ENCODE measurements at regions not wholly inside any gene's neighbourhood (a gene's known extent, or its start where the extent isn't known, plus 50 kb on each side); places are given as distances from the start of the nearest gene placed in this dataset.
"Not testable (repeated sequence)": the region's sequence is repeated elsewhere in the genome, so short reads cannot be mapped to it uniquely, and the experiment has no call there.

DNA sequence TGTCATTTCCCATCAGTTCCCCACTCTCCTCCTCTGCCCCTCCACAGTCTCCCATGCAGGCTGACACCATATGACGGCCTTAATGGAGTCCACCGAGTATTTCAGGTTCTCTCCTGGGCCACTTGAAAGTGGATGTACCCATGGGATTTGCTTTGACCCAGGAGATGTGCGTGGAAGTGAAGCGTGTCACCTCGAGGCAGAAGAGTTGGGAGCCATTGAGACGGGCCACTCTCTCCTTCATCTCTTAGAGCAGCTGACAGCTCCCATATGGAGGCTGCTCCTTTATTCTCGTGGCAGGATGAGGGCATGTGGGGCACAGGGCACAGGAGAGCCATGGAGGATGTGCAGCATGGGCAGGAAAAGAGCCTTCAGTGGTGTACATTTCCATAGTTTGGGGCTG lies 144.7 kb upstream of the CRYM start:
- POLR2A ChIA-PET; H3K36me3 ChIP-seq (replicated peaks in 1 of 2; ENCODE audit: control insufficient read depth in 1 of 2, insufficient read depth in 2 of 2, low read length in 1 of 2); H3K27me3 ChIP-seq (ENCODE audit: insufficient read depth); H3K9me2 ChIP-seq; H3K9me3 ChIP-seq; H3K4me3 ChIP-seq (ENCODE audit: low read depth in 2 of 2, low read length in 1 of 2); DNase-seq; H3K79me2 ChIP-seq (ENCODE audit: insufficient read depth); H2AFZ ChIP-seq (ENCODE audit: low read depth); H4K20me1 ChIP-seq (ENCODE audit: insufficient read depth); CTCF ChIA-PET; H3K4me1 ChIP-seq (ENCODE audit: control insufficient read depth in 1 of 2, insufficient read depth in 2 of 2, low read depth in 1 of 2, low read length in 1 of 2); H3F3A ChIP-seq (replicated peaks; ENCODE audit: insufficient read depth); H3K4me2 ChIP-seq; H3K9ac ChIP-seq; H3K27ac ChIP-seq (ENCODE audit: low read depth in 2 of 2, low read length in 1 of 2): not testable (repeated sequence)
- 95% methylated on average over 4 of the region's 7 CpGs for WGBS (ENCODE audit: low lambda C conversion rate)

DNA sequence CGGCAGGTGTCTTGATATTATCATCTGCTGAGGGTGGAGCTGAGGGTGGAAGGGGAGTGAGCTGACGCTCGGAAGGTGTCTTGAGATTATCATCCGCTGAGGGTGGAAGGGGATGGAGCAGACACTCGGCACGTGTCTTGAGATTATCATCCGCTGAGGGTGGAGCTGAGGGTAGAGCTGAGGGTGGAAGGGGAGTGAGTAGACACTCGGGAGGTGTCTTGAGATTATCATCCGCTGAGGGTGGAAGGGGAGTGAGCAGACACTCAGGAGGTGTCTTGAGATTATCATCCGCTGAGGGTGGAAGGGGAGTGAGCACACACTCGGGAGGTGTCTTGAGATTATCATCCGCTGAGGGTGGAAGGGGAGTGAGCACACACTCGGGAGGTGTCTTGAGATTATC lies 126.6 kb upstream of the CRYM start:
- H3K9me3 ChIP-seq; H3K9ac ChIP-seq; H3K36me3 ChIP-seq (replicated peaks in 1 of 2; ENCODE audit: control insufficient read depth in 1 of 2, insufficient read depth in 2 of 2, low read length in 1 of 2); CTCF ChIA-PET; H3K79me2 ChIP-seq (ENCODE audit: insufficient read depth); H3K4me1 ChIP-seq (ENCODE audit: control insufficient read depth in 1 of 2, insufficient read depth in 2 of 2, low read depth in 1 of 2, low read length in 1 of 2); POLR2A ChIA-PET; H3K27ac ChIP-seq (ENCODE audit: low read depth in 2 of 2, low read length in 1 of 2); H3K4me3 ChIP-seq (ENCODE audit: low read depth in 2 of 2, low read length in 1 of 2); H4K20me1 ChIP-seq (ENCODE audit: insufficient read depth); H3F3A ChIP-seq (replicated peaks; ENCODE audit: insufficient read depth); DNase-seq; H2AFZ ChIP-seq (ENCODE audit: low read depth); H3K27me3 ChIP-seq (ENCODE audit: insufficient read depth); H3K9me2 ChIP-seq; H3K4me2 ChIP-seq: not testable (repeated sequence)
- WGBS (ENCODE audit: low lambda C conversion rate): no CpG with 5 or more reads among the region's 13 CpGs

DNA sequence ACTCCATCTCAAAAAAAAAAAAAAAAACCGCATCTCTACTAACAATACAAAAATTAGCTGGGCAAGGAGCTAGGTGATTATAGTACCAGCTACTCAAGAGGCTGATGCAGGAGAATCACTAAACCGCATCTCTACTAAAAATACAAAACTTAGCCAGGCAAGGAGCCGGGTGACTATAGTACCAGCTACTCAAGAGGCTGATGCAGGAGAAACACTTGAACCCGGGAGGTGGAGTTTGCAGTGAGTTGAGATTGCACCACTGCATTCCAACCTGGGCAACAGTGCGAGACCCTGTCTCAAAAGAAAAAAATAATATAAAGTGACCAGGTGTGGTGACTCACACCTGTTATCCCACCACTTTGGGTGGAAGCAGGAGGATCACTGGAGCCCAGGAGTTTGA lies 119.8 kb upstream of the CRYM start:
- POLR2A ChIA-PET, CTCF ChIA-PET: not testable (repeated sequence)

DNA sequence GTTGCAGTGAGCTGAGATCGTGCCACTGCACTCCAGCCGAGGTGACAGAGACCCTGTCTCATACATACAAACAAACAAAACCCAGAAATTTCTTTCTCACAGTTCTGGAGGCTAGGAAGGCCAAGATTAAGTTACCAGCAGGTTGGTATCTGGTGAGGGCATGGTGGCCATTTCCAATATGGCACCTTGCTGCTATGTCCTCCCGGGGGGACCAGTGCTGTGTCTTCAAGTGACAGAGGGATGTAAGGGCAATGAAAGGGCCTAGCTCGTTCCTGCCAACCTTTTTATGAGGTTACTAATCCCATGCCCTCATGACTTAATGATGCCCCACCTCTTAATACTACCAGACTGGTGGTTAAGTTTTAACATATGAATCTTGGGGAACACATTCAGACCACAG lies 118.5 kb upstream of the CRYM start:
- H3F3A ChIP-seq (replicated peaks; ENCODE audit: insufficient read depth); H3K4me1 ChIP-seq (ENCODE audit: control insufficient read depth in 1 of 2, insufficient read depth in 2 of 2, low read depth in 1 of 2, low read length in 1 of 2); H3K27ac ChIP-seq (ENCODE audit: low read depth in 2 of 2, low read length in 1 of 2); CTCF ChIA-PET; H3K79me2 ChIP-seq (ENCODE audit: insufficient read depth); DNase-seq; H3K4me3 ChIP-seq (ENCODE audit: low read depth in 2 of 2, low read length in 1 of 2); H3K9ac ChIP-seq; H3K36me3 ChIP-seq (replicated peaks in 1 of 2; ENCODE audit: control insufficient read depth in 1 of 2, insufficient read depth in 2 of 2, low read length in 1 of 2); H3K4me2 ChIP-seq; H3K27me3 ChIP-seq (ENCODE audit: insufficient read depth); POLR2A ChIA-PET; H3K9me3 ChIP-seq; H2AFZ ChIP-seq (ENCODE audit: low read depth); H3K9me2 ChIP-seq; H4K20me1 ChIP-seq (ENCODE audit: insufficient read depth): not testable (repeated sequence)
- 92% methylated on average over 2 of the region's 4 CpGs for WGBS (ENCODE audit: low lambda C conversion rate)

More for the DNA sequence above, 119.8 kb upstream of the CRYM start:
- H3K36me3 ChIP-seq (replicated peaks in 1 of 2; ENCODE audit: control insufficient read depth in 1 of 2, insufficient read depth in 2 of 2, low read length in 1 of 2); DNase-seq; H3F3A ChIP-seq (replicated peaks; ENCODE audit: insufficient read depth); H2AFZ ChIP-seq (ENCODE audit: low read depth); H3K9me2 ChIP-seq; H3K4me1 ChIP-seq (ENCODE audit: control insufficient read depth in 1 of 2, insufficient read depth in 2 of 2, low read depth in 1 of 2, low read length in 1 of 2); H3K9me3 ChIP-seq; H3K27me3 ChIP-seq (ENCODE audit: insufficient read depth); H3K79me2 ChIP-seq (ENCODE audit: insufficient read depth); H3K4me2 ChIP-seq; H3K9ac ChIP-seq; H3K4me3 ChIP-seq (ENCODE audit: low read depth in 2 of 2, low read length in 1 of 2); H4K20me1 ChIP-seq (ENCODE audit: insufficient read depth); H3K27ac ChIP-seq (ENCODE audit: low read depth in 2 of 2, low read length in 1 of 2): not testable (repeated sequence)
- WGBS (ENCODE audit: low lambda C conversion rate): 100% methylated on average over 2 of the region's 5 CpGs

DNA sequence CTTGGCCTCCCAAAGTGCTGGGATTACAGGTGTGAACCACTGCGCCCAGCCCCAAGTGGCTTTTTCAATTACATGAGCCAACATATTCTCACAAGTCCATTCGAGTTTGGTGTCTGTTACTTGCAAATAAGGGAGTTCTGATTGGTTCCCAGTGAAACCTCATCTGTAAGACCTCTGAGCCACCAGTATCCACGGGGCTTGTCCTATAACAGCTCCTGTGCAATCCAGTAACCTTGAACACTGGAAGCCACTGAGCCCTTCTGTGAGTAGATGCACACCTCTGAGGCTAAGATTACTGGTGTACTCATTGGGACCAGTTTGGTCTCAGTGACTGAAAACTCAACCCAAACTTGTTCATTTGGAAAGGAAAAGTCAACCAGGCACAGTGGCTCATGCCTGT lies 112.5 kb upstream of the CRYM start:
- H3F3A ChIP-seq (replicated peaks; ENCODE audit: insufficient read depth); H3K9ac ChIP-seq; H3K4me1 ChIP-seq (ENCODE audit: control insufficient read depth in 1 of 2, insufficient read depth in 2 of 2, low read depth in 1 of 2, low read length in 1 of 2); H3K36me3 ChIP-seq (replicated peaks in 1 of 2; ENCODE audit: control insufficient read depth in 1 of 2, insufficient read depth in 2 of 2, low read length in 1 of 2); H2AFZ ChIP-seq (ENCODE audit: low read depth); CTCF ChIA-PET; H3K9me2 ChIP-seq; H3K27me3 ChIP-seq (ENCODE audit: insufficient read depth); H3K9me3 ChIP-seq; POLR2A ChIA-PET; H3K79me2 ChIP-seq (ENCODE audit: insufficient read depth); H3K4me2 ChIP-seq; DNase-seq; H3K4me3 ChIP-seq (ENCODE audit: low read depth in 2 of 2, low read length in 1 of 2); H3K27ac ChIP-seq (ENCODE audit: low read depth in 2 of 2, low read length in 1 of 2); H4K20me1 ChIP-seq (ENCODE audit: insufficient read depth): not testable (repeated sequence)
- no CpG with 5 or more reads among the region's 3 CpGs for WGBS (ENCODE audit: low lambda C conversion rate)

DNA sequence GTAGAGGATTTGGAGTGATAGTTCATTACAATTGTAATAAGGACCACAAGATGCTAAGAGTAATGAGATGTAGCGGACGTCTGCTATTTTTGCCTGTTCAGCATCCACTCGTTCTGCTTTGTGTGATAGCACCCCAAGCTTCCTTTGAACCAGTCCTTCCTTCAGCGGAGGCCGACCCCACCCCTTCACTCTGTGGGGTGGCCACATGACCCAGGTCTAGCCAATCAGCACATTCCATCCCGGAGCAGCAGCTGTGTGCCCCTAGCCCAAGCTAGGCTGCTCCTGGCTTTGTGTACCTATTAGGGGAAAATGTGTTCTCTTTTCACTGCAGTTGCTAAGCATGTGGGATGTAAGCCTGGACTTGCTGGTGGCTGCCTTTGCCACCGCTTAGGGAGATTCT lies 111.8 kb upstream of the CRYM start:
- H3K9ac ChIP-seq; H2AFZ ChIP-seq (ENCODE audit: low read depth); H3K4me2 ChIP-seq; H3K27ac ChIP-seq (ENCODE audit: low read depth in 2 of 2, low read length in 1 of 2); CTCF ChIA-PET; H3F3A ChIP-seq (replicated peaks; ENCODE audit: insufficient read depth); POLR2A ChIA-PET; H3K27me3 ChIP-seq (ENCODE audit: insufficient read depth); H3K9me2 ChIP-seq; H4K20me1 ChIP-seq (ENCODE audit: insufficient read depth); H3K36me3 ChIP-seq (replicated peaks in 1 of 2; ENCODE audit: control insufficient read depth in 1 of 2, insufficient read depth in 2 of 2, low read length in 1 of 2); H3K4me1 ChIP-seq (ENCODE audit: control insufficient read depth in 1 of 2, insufficient read depth in 2 of 2, low read depth in 1 of 2, low read length in 1 of 2); DNase-seq; H3K4me3 ChIP-seq (ENCODE audit: low read depth in 2 of 2, low read length in 1 of 2); H3K79me2 ChIP-seq (ENCODE audit: insufficient read depth); H3K9me3 ChIP-seq: not testable (repeated sequence)
- no CpG with 5 or more reads among the region's 7 CpGs for WGBS (ENCODE audit: low lambda C conversion rate)

DNA sequence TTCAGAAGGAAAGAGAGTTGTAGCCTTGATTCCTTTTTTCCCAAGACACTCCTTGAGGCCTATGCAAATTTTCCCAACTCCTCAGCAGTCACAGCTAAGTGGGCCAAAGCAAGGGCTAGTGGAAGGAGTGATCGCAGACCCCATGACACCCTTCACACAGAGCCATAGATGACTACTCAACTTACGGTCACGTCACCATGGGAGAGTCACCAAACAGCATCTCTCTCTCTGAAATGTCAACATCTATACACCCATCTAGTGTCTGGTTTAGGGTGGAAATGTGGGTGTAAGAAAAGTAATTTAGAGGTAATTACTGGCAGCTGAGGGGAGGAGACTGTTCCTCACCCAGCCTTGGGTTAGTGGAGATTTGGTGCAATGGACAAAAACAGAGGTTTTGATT lies 109.7 kb upstream of the CRYM start:
- CTCF ChIA-PET; H3K27me3 ChIP-seq (ENCODE audit: insufficient read depth); H3F3A ChIP-seq (replicated peaks; ENCODE audit: insufficient read depth); H3K4me1 ChIP-seq (ENCODE audit: control insufficient read depth in 1 of 2, insufficient read depth in 2 of 2, low read depth in 1 of 2, low read length in 1 of 2); DNase-seq; H3K9me3 ChIP-seq; H3K4me2 ChIP-seq; H3K9ac ChIP-seq; H3K36me3 ChIP-seq (replicated peaks in 1 of 2; ENCODE audit: control insufficient read depth in 1 of 2, insufficient read depth in 2 of 2, low read length in 1 of 2); H3K4me3 ChIP-seq (ENCODE audit: low read depth in 2 of 2, low read length in 1 of 2); H3K9me2 ChIP-seq; POLR2A ChIA-PET; H3K27ac ChIP-seq (ENCODE audit: low read depth in 2 of 2, low read length in 1 of 2); H2AFZ ChIP-seq (ENCODE audit: low read depth); H3K79me2 ChIP-seq (ENCODE audit: insufficient read depth); H4K20me1 ChIP-seq (ENCODE audit: insufficient read depth): not testable (repeated sequence)
- WGBS (ENCODE audit: low lambda C conversion rate): 100% methylated on average over 2 of the region's 3 CpGs

Measured in SK-N-SH (cell line).